GM20000 (cell line): ENCODE measurements at regions not wholly inside any gene's neighbourhood (a gene's known extent, or its start where the extent isn't known, plus 50 kb on each side); places are given as distances from the start of the nearest gene placed in this dataset.
"Not testable (repeated sequence)": the region's sequence is repeated elsewhere in the genome, so short reads cannot be mapped to it uniquely, and the experiment has no call there.

Experiments used
- DNase-seq: peaks from one replicate; pipeline ENCODE4 v3.0.0; 2012; ENCODE audit warnings: low spot score
- TF ChIP-seq, protein P1 (sequence below): IDR thresholded peaks from 2 replicates; pipeline ENCODE4 v1.5.1; 2012; ENCODE audit warnings: mild to moderate bottlenecking, control low read depth; ENCODE audit errors: extremely low read depth, missing control alignments

DNA sequence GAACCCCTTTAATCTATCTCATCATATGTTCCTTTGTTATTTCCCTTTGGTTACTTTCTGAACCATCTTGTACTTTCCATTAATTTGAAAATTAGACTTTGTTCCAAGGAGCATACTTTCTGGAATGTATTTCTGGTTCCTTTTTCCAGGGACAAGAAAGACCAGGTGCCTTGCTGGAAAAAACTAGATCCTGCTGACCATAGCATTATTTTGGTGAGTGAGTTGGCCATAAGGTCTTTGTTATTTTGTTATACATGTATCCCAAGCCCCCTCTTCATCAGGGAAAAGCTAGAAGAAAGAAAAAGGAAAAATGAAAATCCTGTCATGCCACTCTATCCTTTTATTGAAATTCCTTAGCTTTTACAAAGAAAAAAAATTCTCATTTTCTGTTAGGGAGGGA is 228.1 kb upstream of the TFPI start:
- no peak for DNase-seq

DNA sequence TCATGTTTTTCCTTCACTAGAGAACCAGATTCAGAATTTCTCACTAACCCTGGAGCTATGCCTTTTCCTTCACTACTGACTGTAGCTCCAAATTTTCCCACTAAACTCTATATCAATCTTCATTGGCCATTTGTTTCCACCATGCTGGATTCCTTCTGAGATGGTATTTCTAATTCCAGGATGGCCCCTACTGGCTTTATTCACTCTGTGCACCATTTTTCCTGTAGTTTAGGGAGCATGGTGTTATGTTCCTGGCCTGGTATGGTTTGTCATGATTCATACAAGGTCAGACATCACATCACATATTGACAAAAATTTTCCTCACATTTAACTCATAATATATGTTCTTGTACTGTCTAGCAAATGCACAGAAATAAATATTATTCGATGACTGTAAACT is 229.2 kb upstream of the TFPI start:
- DNase-seq: no peak
- TF ChIP-seq, protein P1, sequence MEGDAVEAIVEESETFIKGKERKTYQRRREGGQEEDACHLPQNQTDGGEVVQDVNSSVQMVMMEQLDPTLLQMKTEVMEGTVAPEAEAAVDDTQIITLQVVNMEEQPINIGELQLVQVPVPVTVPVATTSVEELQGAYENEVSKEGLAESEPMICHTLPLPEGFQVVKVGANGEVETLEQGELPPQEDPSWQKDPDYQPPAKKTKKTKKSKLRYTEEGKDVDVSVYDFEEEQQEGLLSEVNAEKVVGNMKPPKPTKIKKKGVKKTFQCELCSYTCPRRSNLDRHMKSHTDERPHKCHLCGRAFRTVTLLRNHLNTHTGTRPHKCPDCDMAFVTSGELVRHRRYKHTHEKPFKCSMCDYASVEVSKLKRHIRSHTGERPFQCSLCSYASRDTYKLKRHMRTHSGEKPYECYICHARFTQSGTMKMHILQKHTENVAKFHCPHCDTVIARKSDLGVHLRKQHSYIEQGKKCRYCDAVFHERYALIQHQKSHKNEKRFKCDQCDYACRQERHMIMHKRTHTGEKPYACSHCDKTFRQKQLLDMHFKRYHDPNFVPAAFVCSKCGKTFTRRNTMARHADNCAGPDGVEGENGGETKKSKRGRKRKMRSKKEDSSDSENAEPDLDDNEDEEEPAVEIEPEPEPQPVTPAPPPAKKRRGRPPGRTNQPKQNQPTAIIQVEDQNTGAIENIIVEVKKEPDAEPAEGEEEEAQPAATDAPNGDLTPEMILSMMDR: no peak

More for the DNA sequence above, 228.1 kb upstream of the TFPI start:
- TF ChIP-seq, protein P1: no peak

DNA sequence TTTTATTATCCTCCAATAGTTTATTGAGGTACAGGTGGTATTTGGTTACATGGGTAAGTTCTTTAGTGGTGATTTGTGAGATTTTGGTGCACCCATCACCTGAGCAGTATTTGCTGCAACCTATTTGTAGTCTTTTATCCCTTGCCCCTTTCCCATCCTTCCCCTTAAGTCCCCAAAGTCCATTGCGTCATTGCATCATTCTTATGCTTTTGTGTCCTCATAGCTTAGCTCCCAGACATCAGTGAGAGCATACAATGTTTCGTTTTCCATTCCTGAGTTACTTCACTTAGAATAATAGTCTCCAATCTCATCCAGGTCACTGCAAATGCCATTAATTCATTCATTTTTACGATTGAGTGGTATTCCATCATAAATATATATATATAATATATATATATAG is 229.9 kb upstream of the TFPI start:
- DNase-seq: not testable (repeated sequence)

DNA sequence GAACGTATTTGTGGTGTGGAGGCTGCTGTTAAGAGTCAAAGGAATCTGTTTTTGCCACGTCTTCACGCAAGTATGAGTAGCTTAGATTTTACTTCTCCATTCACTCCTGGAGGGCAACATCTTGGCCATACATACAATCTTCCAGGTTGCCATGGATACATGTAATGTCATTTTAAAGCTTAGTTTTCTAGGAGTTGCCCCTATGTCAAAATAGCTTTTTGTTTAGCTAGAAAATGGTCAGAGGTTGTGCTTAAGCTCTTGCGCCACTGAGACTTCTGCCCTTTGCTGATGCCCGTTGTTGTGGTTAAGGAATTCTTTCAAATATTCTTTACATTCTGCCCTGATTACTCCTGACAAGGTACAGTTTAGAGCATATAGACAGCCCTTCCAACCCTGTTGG is 245.4 kb upstream of the TFPI start:
- DNase-seq: no peak
- TF ChIP-seq, protein P1: no peak

DNA sequence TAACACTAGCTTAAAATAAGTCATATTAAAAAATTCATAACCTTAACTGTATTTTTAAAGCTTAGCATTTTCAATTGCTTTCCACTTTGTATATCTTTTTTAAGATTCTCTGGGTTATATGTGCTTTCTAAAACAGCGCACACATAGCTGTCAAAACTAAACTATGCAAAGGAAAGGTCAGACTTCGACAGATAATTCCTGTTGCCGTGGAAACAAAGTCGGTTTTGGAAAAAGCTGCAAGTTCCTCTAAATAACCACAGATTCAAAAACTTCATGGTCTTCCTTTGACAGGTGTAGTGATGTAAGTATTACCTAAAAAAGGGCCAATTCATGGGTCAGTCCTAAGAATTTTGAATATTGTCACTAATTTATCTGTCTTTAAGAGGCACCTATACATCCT is 249.6 kb upstream of the TFPI start:
- DNase-seq: no peak
- TF ChIP-seq, protein P1: no peak

DNA sequence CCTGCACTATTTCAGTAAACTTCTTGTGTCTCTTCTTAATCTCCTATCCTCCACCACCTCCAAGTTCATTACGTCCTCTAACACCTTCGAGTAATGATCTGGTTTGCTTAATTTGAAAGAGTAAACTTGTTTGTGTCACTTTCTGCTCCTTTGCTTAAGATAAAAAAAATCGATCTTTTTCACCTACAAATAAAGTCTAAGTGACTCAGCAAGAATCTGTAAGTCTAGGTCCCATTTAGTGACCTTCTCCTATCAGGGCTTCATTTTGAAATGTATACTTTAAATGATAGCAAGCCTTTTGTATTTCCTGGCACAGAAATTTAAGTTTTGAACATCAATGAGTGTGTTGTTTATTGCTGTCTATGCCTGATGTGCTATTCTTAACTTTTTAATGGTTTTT is 260.9 kb upstream of the TFPI start:
- TF ChIP-seq, protein P1: no peak
- DNase-seq: no peak

DNA sequence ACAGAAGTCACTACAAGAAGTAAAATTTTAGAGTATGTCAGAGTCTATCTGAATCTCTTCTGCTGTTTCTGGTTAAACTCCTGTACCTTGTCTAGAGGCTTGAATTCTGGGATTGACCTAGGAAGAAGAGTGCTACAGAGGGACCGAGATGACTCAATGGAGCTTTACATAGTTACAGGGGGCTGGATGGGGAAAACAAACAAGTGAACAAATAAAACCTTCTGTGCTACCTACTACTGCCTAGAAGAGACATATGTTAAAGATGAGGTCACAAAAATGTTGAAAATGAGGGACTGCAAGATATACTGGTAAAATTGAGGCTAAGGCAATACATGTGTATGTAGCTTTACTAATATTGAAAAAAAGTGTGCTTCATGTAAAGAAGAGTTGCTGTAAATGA is 265.4 kb upstream of the TFPI start:
- no peak for DNase-seq
- TF ChIP-seq, protein P1: no peak

DNA sequence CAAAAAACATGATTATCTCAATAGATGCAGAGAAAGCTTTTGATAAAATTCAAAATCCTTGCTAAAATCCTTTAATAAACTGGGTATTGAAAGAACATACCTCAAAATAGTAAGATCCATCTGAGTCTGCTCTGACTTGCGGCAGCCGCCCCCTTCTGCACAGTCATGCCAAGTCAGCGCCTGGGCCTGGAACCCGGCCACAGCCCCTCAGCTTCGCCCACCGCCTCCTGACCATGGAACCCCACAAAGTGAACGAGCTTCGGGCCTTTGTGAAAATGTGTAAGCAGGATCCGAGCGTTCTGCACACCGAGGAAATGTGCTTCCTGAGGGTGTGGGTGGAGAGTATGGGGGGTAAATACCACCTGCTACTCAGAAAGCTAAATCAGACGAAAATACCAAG is 270.9 kb upstream of the TFPI start:
- TF ChIP-seq, protein P1: no peak
- DNase-seq: no peak
